K562 (cell line): ENCODE measurements at regions not wholly inside any gene's neighbourhood (a gene's known extent, or its start where the extent isn't known, plus 50 kb on each side); places are given as distances from the start of the nearest gene placed in this dataset.

Experiments used
- ATAC-seq: fragments of 200-7000 bp; cut with Tn5 transposase; 3 replicates; pipeline ENCODE4 v1.9.1; 2020; ENCODE audit warnings: moderate library complexity
- BruUV-seq: library from RNA; stranded (reverse); fragments of 400-500 nt; replicated peaks from 2 replicates; lab custom pipeline; 2021; lab: Mats Ljungman, UMichigan
- CTCF ChIA-PET: fragments of 300-600 bp; formaldehyde crosslinking; extraction: SDS; loops from one replicate; lab custom pipeline; 2021; ENCODE audit warnings: low intra/inter-chr PET ratio; lab: Yijun Ruan, JAX
- POLR2A ChIA-PET: fragments of 300-600, 350-650 bp; sonication (Branson Sonifier 250); formaldehyde crosslinking; extraction: SDS; loops from one replicate; lab custom pipeline; 2021; ENCODE audit warnings: antibody characterized with exemption, inconsistent platforms; lab: Yijun Ruan, JAX
- DNase-seq, 4 experiments: peaks; one replicate each; pipeline versions ENCODE4 v3.0.0 to v3.0.0-alpha.2; 2011 to 2018; ENCODE audit warnings: low spot score in 3 of 4, mixed read lengths in 3 of 4; ENCODE audit errors: extremely low read depth in 1 of 4
- FAIRE-seq: peaks from 2 replicates; lab custom pipeline; 2011; peaks lifted over from hg19 to GRCh38; lab: Jason Lieb, UNC
- H2AFZ ChIP-seq: 2 replicates; pipeline ENCODE4 v1.6.0; 2011; ENCODE audit warnings: low read depth, low read length, control low read depth, inconsistent platforms
- H3K27ac ChIP-seq: fragments of 200-600 bp; 3 replicates; pipeline ENCODE4 v1.8.0; 2011; ENCODE audit warnings: low read depth, mild to moderate bottlenecking, control low read depth, inconsistent platforms, low read length, moderate library complexity, mixed read lengths; ENCODE audit errors: extremely low read depth
- H3K27me3 ChIP-seq, 2 experiments: fragments of 300-600 bp in 1 of 2; 2 replicates in 1 of 2; 3 replicates in 1 of 2; pipeline versions ENCODE4 v1.6.0 to v1.8.0; 2011; ENCODE audit warnings: inconsistent platforms in 2 of 2, low read length in 2 of 2, mild to moderate bottlenecking in 1 of 2, mixed read lengths in 1 of 2, moderate library complexity in 1 of 2; ENCODE audit not compliant: control insufficient read depth in 2 of 2, insufficient read depth in 2 of 2
- H3K36me3 ChIP-seq: fragments of 300-600 bp; 3 replicates; pipeline ENCODE4 v1.8.0; 2011; ENCODE audit warnings: mild to moderate bottlenecking, low read length, inconsistent platforms; ENCODE audit not compliant: control insufficient read depth, insufficient read depth
- H3K4me1 ChIP-seq, 2 experiments: fragments of 200-600 bp in 1 of 2; replicated peaks in 1 of 2; 2 replicates in 1 of 2; 3 replicates in 1 of 2; pipeline versions ENCODE4 v1.5.1 to v1.8.0; 2011; ENCODE audit warnings: inconsistent platforms in 2 of 2, low read length in 2 of 2, mild to moderate bottlenecking in 1 of 2, mixed read lengths in 1 of 2, moderate library complexity in 1 of 2; ENCODE audit not compliant: control insufficient read depth in 2 of 2, insufficient read depth in 2 of 2
- H3K4me2 ChIP-seq: 2 replicates; pipeline ENCODE4 v1.6.1; 2011; ENCODE audit warnings: low read length, control low read depth, inconsistent platforms, mixed read lengths; ENCODE audit not compliant: insufficient read depth
- H3K4me3 ChIP-seq: fragments of 200-600 bp; sonication (generic), shearing (Covaris generic); 2 replicates; pipeline ENCODE4 v1.5.1; 2016; ENCODE audit warnings: control low read depth, inconsistent platforms
- H3K79me2 ChIP-seq: fragments of 200-600 bp; 3 replicates; pipeline ENCODE4 v1.8.0; 2011; ENCODE audit warnings: low read length, inconsistent platforms; ENCODE audit not compliant: control insufficient read depth, insufficient read depth
- H3K9ac ChIP-seq, 2 experiments: 2 replicates each; pipeline versions ENCODE4 v1.6.0 to v1.6.1; 2011; ENCODE audit warnings: low read depth in 2 of 2, low read length in 2 of 2, control low read depth in 1 of 2, inconsistent platforms in 1 of 2, mild to moderate bottlenecking in 1 of 2, mixed read lengths in 1 of 2; ENCODE audit not compliant: insufficient read depth in 1 of 2
- H3K9me1 ChIP-seq: one replicate; pipeline ENCODE4 v1.6.0; 2011; ENCODE audit warnings: inconsistent platforms, mild to moderate bottlenecking, low read length, moderate library complexity; ENCODE audit not compliant: control insufficient read depth, insufficient read depth
- H3K9me3 ChIP-seq: replicated peaks from 2 replicates; pipeline ENCODE4 v1.5.1; 2011; ENCODE audit warnings: low read depth, low read length, inconsistent platforms; ENCODE audit not compliant: control insufficient read depth, insufficient read depth
- H4K20me1 ChIP-seq: replicated peaks from 2 replicates; pipeline ENCODE4 v1.6.1; 2011; ENCODE audit warnings: low read length, inconsistent platforms, mixed read lengths; ENCODE audit not compliant: control insufficient read depth, insufficient read depth
- CTBP1 ChIP-seq: fragments of 450-650 bp; IDR thresholded peaks from 2 replicates; pipeline ENCODE4 v1.6.1; 2016; ENCODE audit warnings: borderline replicate concordance
- ETS2 ChIP-seq: IDR thresholded peaks from 2 replicates; pipeline ENCODE4 v1.6.1; 2016; ENCODE audit warnings: borderline replicate concordance, missing genetic modification characterization, mild to moderate bottlenecking, moderate library complexity, missing compliant biosample characterization; ENCODE audit not compliant: poor library complexity, severe bottlenecking
- GTF3C2 ChIP-seq: IDR thresholded peaks from 3 replicates; pipeline ENCODE4 v1.6.1; 2011; ENCODE audit warnings: borderline replicate concordance, mild to moderate bottlenecking, moderate library complexity; ENCODE audit not compliant: insufficient read length; ENCODE audit errors: extremely low read depth
- HEY1 ChIP-seq: fragments of 250-450 bp; sonication (Bioruptor Pico); IDR thresholded peaks from 2 replicates; pipeline ENCODE4 v1.5.0; 2020; ENCODE audit warnings: mild to moderate bottlenecking, moderate library complexity, borderline replicate concordance
- ID3 ChIP-seq, 2 experiments: fragments of 250-450 bp in 1 of 2; fragments of 450-650 bp in 1 of 2; sonication (Bioruptor Pico) in 1 of 2; IDR thresholded peaks; 2 replicates each; pipeline versions ENCODE4 v1.6.1 to v1.8.0; 2016 to 2021; ENCODE audit warnings: mild to moderate bottlenecking in 2 of 2, moderate library complexity in 2 of 2, missing compliant biosample characterization in 1 of 2, missing genetic modification characterization in 1 of 2
- NCOR1 ChIP-seq: fragments of 450-650 bp; IDR thresholded peaks from 2 replicates; pipeline ENCODE4 v1.6.1; 2016; ENCODE audit warnings: mild to moderate bottlenecking, moderate library complexity
- NR1H2 ChIP-seq: sonication (generic); formaldehyde crosslinking; IDR thresholded peaks from 2 replicates; pipeline ENCODE4 v1.4.0; 2020; ENCODE audit warnings: mild to moderate bottlenecking, missing genetic modification reagents
- POU5F1 ChIP-seq: fragments of 150-350 bp; IDR thresholded peaks from 2 replicates; pipeline ENCODE4 v1.6.1; 2014; ENCODE audit warnings: borderline replicate concordance, low read length, low read depth, mild to moderate bottlenecking; ENCODE audit not compliant: partially characterized antibody
- ZNF121 ChIP-seq: sonication (generic); formaldehyde crosslinking; conservative IDR thresholded peaks from 2 replicates; pipeline ENCODE4 v1.8.0; 2022; ENCODE audit warnings: missing genetic modification reagents
- ZNF134 ChIP-seq: fragments of 250-450 bp; sonication (Bioruptor Pico); conservative IDR thresholded peaks from 2 replicates; pipeline ENCODE4 v1.4.0; 2020
- ZNF24 ChIP-seq: fragments of 450-650 bp; IDR thresholded peaks from 2 replicates; pipeline ENCODE4 v1.6.1; 2016
- ZNF274 ChIP-seq: IDR thresholded peaks from 2 replicates; pipeline ENCODE4 v1.6.1; 2011; ENCODE audit warnings: low read depth, mild to moderate bottlenecking, low read length, moderate library complexity, borderline replicate concordance
- ZNF324 ChIP-seq: fragments of 250-450 bp; sonication (Bioruptor Pico); IDR thresholded peaks from 2 replicates; pipeline ENCODE4 v1.4.0; 2020; ENCODE audit warnings: mild to moderate bottlenecking
- ZNF449 ChIP-seq: fragments of 250-450 bp; sonication (Bioruptor Pico); IDR thresholded peaks from 2 replicates; pipeline ENCODE4 v1.8.0; 2022; ENCODE audit warnings: moderate library complexity, mild to moderate bottlenecking, inconsistent platforms
- ZNF79 ChIP-seq: fragments of 250-450 bp; sonication (Bioruptor Pico); IDR thresholded peaks from 2 replicates; pipeline ENCODE4 v1.4.0; 2020; ENCODE audit warnings: low read depth, mild to moderate bottlenecking, moderate library complexity
- ZZZ3 ChIP-seq: fragments of 450-650 bp; IDR thresholded peaks from 2 replicates; pipeline ENCODE4 v1.6.1; 2016; ENCODE audit warnings: antibody characterized with exemption, mild to moderate bottlenecking, moderate library complexity
- WGBS: fragments of 100-300 bp; shearing (Covaris generic); methylation state at CpG from one replicate; pipeline ENCODE4 v1.1.6; 2016; ENCODE audit warnings: low coverage, mixed read lengths; ENCODE audit not compliant: insufficient coverage; ENCODE audit errors: missing lambda C conversion rate; 5-methylcytosine and 5-hydroxymethylcytosine counted together
- in situ Hi-C: fragments of 300-500 bp; cut with MboI; formaldehyde crosslinking; loops from 4 replicates; pipeline ENCODE4 v1.15.0; 2018; ENCODE audit warnings: inconsistent platforms, mixed read lengths
- intact Hi-C: fragments of 100-400 bp; cut with micrococcal nuclease; formaldehyde crosslinking; loops from 2 replicates; pipeline ENCODE4 v1.14.2; 2022

DNA sequence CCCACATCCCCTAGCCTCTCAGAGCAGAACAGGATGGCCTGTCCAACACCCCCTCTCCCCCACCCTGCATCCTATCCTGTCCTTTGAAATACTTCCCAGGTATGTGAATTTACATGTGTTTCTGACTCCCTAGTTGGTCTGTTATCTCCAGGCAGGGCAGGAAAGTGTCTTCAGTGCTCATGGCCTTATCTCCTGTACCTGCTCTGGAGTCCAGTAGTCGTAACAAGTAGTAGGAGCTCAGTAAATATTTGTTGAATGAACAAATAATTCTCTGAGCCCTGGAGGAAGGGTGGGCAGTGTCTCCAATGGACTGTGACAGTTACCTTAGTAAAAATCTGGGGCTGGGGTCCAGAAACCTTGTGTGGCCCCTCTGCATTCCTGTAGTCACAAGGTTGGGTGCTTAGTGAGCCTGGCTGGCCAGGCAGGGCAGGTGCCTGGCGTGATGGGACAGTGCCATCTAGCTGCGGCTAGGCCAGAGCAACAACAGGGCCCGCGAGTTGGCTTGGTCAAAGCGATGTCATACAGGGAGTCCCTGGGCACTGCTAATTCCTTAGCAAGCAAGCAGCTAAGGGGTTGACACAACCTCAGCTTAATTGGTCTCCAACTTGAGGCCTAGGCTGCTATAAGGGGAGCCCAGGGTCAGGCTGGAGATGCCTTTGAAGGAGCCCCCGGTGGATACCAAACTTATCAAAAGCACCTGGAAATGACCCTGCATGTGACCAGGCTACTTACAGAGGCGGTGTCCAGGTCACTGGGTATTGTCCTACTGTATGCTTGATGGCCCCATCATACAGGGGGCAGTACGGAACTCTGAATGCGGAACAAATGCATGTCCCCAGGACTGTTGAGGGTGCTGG, 89.0 kb upstream of the PPM1J start (continued):
- TF ChIP-seq ZNF449 (no peak), ZNF274 (no peak), ZNF24 (peak; percentile 29; the same call in 1 of the 2 replicates), ZNF79 (CRISPR knock-in tag) (no peak), ZNF121 (CRISPR knock-in tag) (no peak), NCOR1 (no peak), HEY1 (CRISPR knock-in tag) (no peak), ZNF134 (no peak)

DNA sequence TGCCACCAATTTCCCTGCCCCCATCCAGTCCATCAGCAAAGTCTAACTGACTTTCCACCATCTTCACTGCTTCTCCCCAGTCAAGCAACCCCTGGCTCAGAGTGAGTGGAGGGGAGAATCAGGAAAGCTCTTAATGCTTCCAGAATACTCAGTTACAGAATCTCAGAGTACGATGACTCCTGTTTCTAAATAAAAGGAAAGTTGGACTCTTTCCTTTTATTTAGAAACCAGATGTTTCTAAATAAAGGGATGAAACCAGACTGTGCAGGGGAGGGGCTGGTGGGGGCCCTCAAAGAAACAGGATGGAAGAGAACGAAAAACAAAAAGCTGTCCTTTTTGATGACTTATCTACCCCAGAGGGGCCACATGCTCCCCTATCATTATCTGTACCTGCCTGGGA, 85.2 kb upstream of the PPM1J start:
- Histone ChIP-seq H3K9me1 (no peaks in the 10 kb centered on the region), H3K9me3 (no peaks in the 10 kb centered on the region), H3K27me3 (peaks cover 6 to 18% of the 10 kb centered on the region in 2 experiments; a peak in 4 of 5 replicates), H3K4me3 (no peak overlapping the region), H3K4me1 (peaks cover 0 to 3% of the 10 kb centered on the region in 2 experiments; a peak in 2 of 5 replicates), H3K79me2 (no peaks in the 10 kb centered on the region), H4K20me1 (no peaks in the 10 kb centered on the region), H3K27ac (no peak overlapping the region), H3K9ac (no peak overlapping the region), H3K36me3 (no peaks in the 10 kb centered on the region), H3K4me2 (no peak overlapping the region), H2AFZ (no peak overlapping the region)
- no peak for ATAC-seq
- BruUV-seq = no TSS peak
- in situ Hi-C loops (loop anchor here (5.0 to 10.0 kb wide), 2 partner anchors 175 to 408 kb away; no protein-coding TSS in a partner anchor), intact Hi-C loops (loop anchor here (10.0 kb wide), 2 partner anchors 175 to 345 kb away; no protein-coding TSS in a partner anchor)
- ChIA-PET CTCF (interaction anchor here (0.8 kb wide), 1 partner anchor 78 kb away, joined by 3 read pairs; no protein-coding TSS in a partner anchor), POLR2A (interaction anchor here (0.6 to 1.2 kb wide), 3 partner anchors 10 to 223 kb away, joined by 3 to 4 read pairs (median 3); no protein-coding TSS in a partner anchor)
- 7% methylated on average over 2 of the region's 2 CpGs for WGBS
- DNase-seq = peak in 2 of 4 experiments; percentile 6 to 12
- no peak for FAIRE-seq
- TF ChIP-seq ETS2 (tag) (no peak), ID3 (CRISPR knock-in tag; IDR thresholded peaks at IDR 0.05) (no peak), ID3 (tag; IDR thresholded peaks at IDR 0.05) (no peak), CTBP1 (no peak), NR1H2 (CRISPR knock-in tag) (no peak), ZZZ3 (no peak), POU5F1 (no peak), ZNF324 (CRISPR knock-in tag) (no peak), GTF3C2 (no peak)
